ENCODE measurements at regions not wholly inside any gene's neighbourhood (a gene's known extent, or its start where the extent isn't known, plus 50 kb on each side); places are given as distances from the start of the nearest gene placed in this dataset.

- TF ChIP-seq EZH2 (IDR thresholded peaks at IDR 0.05; ENCODE audit: low read length, unreplicated experiment): no peak
- no peak for TF ChIP-seq CTCF (conservative IDR thresholded peaks at IDR 0.05; ENCODE audit: low read depth, low read length)
- TF ChIP-seq EZH2phosphoT487 (IDR thresholded peaks at IDR 0.05; ENCODE audit: borderline replicate concordance, low read length): no peak
Observed at GRCh38 chr12:114982760-114983159, 298.8 kb upstream of the TBX3 start.
